ENCODE measurements at regions not wholly inside any gene's neighbourhood (a gene's known extent, or its start where the extent isn't known, plus 50 kb on each side); places are given as distances from the start of the nearest gene placed in this dataset.

DNA sequence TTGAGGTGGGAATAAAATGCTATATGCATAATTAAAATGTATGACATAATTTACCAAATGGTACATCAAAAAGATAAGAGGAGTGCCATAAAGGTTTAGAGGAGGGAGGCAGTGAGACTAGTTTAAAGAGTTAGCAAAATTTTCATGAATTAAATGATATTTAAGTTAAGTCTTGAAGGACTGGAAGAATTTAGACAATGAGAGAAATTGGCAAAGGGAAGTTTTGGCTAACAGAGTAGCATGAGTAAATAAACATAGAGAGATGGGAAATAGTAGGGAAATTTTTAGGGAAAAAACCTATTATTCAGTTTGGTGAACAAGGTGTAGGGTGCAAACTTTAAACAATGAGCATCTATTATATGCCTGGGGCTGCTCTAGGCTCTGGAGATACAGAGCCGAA is 68.8 kb downstream of the CAVIN2 start:
- TF ChIP-seq, protein P1, sequence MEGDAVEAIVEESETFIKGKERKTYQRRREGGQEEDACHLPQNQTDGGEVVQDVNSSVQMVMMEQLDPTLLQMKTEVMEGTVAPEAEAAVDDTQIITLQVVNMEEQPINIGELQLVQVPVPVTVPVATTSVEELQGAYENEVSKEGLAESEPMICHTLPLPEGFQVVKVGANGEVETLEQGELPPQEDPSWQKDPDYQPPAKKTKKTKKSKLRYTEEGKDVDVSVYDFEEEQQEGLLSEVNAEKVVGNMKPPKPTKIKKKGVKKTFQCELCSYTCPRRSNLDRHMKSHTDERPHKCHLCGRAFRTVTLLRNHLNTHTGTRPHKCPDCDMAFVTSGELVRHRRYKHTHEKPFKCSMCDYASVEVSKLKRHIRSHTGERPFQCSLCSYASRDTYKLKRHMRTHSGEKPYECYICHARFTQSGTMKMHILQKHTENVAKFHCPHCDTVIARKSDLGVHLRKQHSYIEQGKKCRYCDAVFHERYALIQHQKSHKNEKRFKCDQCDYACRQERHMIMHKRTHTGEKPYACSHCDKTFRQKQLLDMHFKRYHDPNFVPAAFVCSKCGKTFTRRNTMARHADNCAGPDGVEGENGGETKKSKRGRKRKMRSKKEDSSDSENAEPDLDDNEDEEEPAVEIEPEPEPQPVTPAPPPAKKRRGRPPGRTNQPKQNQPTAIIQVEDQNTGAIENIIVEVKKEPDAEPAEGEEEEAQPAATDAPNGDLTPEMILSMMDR (conservative IDR thresholded peaks at IDR 0.05; ENCODE audit: low read length), result no peak
- no peak for TF ChIP-seq EZH2phosphoT487 (IDR thresholded peaks at IDR 0.05; ENCODE audit: borderline replicate concordance, low read depth, low read length)
